ENCODE measurements at regions not wholly inside any gene's neighbourhood (a gene's known extent, or its start where the extent isn't known, plus 50 kb on each side); places are given as distances from the start of the nearest gene placed in this dataset.
A peak's percentile ranks its signal among the peaks of the same experiment; 100 is the strongest.
"Not testable (repeated sequence)": the region's sequence is repeated elsewhere in the genome, so short reads cannot be mapped to it uniquely, and the experiment has no call there.

DNA sequence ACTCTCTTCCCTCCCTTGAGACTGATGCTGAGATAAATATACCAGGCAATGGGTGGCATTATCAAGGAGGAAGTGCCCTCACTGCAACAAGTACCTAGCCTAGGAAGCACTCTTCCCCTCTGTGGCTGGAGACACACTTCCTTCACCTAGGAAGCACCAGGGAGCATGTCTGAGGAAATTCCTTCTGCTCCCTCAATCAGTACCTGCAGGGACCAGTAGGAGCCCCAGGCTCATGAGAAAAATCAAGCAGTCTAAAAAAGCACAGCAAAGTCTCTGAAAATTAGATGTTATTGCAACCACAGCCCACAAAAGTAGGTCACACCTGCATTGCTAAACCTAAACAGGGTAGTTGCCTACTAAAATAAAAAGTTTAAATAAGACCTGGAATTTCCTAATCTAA, 78.2 kb upstream of the TRPM1 start:
- DNase-seq (ENCODE audit: low spot score), result no peak

DNA sequence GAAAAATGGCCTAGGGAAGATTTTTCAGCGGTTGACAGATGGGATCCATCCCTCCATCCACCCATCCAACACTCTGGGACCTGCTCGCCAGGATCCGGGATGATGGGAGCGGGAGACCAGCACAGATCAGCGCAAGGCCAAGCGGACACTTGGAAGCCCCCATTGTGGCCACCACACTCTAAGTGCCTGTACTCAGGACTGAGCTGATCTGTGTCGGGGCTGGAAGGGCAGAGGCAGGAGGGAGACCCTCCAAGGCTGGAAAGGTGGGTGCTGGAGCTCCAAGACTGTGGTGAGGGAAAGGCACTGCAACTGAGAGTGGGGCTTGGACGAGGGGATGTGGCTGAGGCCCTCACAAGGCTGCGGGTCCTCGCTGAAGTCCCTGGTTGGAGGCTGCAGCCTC, 91.8 kb upstream of the TRPM1 start:
- DNase-seq (ENCODE audit: low spot score), result no peak

DNA sequence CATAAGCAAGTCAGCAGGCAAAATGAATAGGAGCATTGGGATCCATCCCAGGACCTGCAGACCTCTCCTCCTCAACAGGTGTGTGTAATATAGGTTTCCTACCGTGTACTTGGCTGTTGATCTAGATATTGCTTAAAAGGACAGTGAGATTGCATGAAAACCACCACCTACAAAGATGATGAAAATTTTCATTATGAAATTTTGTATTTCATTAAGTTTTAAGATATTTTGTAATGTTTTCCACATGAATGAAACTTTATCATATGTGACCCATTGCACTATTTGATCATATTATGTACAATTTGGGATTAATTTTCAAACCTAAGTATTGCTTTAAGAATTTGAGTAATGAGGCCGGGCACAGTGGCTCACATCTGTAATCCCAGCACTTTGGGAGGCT, 94.3 kb upstream of the TRPM1 start:
- DNase-seq (ENCODE audit: low spot score), result no peak

DNA sequence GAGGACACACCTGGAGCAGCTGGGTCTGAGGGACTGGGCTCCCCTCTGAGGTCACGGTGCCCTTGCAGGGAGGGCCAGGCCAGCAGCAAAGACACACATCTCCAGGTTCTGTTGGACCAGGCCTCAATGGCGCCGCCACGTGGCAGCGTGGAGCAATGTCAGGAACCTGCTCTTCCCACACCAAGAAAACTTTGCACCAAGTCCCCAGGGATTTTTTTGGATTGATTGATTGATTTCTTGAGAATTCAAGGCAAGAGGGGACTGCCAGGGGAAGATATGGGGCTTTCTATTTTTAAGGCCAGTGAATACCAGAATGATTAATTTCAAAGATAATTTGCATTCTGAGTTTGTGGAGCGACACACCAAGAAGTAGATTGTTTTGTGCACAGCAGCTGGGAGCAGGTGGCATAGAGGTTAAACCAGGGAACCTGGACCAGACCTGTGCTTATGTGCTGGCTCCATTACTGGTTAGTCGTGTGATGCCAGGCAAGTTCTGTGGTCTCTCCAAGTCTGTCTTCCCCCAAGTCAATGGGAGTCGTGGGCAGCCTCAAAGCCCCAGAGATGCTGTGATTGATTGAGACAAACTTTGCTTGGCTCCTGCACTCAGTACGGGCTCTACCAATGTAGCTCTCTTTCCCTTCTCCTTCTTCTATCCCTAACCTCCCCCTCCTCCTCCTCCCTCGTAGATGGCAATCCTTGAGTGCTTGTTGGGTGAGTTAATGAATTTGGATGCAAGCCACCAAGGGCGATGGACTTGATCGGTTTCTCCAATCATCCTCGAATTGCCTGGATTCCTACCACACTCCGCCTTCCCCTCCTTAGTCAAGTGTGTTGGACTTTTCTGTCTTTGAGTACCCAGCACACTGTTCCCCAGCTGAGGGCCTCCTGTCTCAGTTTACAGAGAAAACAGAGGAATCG, 96.2 kb upstream of the TRPM1 start:
- no peak for DNase-seq (ENCODE audit: low spot score)

DNA sequence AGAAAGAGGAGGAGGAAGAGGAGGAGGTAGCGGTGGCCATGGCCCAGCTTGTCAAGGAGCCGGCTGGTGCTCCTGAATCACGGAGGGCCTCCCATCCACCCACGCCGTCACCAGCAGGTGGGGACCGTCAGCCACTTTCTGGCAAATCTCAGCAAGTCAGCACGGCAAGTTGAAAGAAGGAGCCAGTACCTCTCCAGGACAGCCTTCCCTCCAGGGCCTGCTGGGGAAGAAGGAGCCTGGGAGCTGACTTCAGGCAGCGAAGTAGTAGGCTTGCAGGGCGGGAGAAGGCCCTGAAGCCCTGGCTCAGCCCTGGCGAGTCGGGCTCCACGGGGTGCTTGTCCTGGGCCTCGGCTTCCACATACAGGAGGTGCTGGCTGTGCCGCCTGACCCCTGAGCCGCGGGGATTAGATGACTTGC, 99.2 kb upstream of the TRPM1 start:
- no peak for DNase-seq (ENCODE audit: low spot score)

DNA sequence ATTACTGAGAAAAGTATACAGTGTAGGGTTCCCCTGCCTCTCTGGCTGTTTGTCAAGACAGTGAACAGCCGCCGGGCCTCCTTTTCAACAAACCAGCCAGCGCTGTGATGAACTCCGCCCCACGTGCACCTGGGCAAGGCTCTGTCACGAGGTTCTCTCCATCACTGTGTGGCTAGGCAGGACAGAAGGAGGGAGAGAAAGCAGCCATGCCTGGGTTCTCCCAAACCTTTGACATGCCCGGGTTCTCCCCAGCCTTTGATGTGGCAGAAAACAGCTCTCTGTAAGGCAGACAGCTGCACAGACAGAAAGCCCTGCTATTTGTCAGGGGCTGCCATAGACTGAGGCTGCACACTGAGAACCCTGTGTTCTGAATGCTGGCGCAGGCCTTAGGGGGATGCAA, 101.4 kb upstream of the TRPM1 start:
- no peak for DNase-seq (ENCODE audit: low spot score)

DNA sequence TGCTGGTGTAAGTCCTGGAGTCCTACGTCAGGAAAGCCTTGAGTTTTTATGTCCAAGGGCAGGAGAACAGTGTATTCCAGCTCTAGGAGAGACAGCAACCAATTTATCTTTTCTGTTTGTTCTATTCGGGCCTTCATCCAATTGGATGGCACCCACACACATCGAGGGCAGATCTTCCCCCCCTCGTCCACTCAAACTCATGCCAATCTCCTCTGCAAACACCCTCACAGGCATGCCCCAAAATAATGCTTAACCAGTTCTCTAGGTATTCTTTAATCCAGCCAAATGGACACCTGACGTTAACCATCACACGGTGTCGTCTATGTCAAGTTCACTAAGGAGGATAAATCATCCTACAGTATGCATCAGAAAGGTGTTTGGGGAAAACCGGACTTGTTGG, 102.5 kb upstream of the TRPM1 start:
- DNase-seq (ENCODE audit: low spot score), result no peak

DNA sequence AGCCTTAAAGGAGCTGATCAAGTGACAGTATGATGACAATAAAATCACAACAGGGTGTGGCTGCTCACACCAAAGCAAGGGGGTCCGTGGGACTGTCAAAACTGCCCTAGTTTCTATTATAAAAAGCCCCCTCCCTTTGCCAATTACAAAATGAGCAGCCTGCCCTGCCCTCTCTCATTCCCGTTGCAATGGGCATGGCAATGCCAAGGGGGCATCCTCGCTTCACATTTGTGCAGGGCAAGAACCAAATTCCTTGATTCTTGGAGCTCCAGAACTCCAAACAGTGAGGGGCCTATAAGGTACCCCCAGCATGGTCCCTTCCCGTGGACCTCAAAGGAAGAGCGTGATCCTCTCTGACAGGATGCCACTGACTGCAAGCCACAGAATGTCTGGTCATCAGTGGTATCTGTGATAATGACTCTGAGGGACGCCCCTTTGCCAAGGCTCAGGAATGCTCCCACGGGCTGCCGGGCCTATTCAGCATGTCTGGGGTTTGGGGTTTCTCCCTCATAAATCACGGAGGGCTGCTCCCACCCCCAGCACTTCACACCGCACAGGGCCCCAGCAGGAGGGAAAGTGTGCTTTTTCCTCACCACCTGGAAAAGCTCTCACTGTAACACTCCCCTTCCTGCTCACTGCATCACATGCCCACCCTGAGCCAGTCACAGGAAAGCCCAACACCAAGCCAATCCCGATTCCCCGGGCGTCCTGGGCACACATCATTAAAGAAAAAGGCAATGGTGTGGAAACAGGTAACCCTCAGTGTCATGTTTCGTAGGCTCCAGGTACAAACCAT, 105.1 kb upstream of the TRPM1 start:
- no peak for DNase-seq (ENCODE audit: low spot score)

DNA sequence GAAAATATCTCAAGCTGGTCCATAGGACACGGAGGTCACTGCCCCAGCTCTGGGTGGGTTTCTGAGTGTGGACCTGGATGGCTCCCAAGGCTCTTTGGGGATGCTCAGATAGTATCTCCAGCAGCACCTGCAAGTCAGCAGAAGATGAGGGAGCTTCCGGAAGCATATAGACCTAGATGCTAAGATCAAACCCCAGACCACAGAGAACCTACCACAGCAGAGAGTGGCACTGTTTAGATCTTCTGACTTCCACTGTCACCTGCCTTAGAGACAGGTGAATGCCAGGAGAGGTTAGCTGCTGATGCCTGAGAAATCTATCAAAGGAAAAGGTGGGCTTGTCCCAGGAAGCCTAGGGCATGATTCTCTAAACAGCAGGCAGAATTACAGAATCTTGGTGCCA, 105.7 kb upstream of the TRPM1 start:
- no peak for DNase-seq (ENCODE audit: low spot score)

DNA sequence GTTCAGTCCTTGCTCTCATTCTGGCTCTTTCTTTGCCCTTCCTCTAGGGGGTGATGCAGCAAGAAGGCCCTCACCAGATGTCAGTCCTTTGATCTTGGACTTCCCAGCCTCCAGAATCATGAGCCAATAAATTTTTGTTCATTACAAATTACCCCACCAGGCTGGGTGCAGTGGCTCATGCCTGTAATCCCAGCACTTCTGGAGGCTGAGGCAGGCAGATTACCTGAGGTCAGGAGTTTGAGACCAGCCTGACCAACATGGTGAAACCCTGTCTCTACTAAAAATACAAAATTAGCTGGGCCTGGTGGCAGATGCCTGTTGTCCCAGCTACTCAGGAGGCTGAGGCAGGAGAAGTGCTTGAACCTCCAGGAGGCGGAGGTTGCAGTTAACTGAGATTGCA, 106.3 kb upstream of the TRPM1 start:
- DNase-seq (ENCODE audit: low spot score), result not testable (repeated sequence)

DNA sequence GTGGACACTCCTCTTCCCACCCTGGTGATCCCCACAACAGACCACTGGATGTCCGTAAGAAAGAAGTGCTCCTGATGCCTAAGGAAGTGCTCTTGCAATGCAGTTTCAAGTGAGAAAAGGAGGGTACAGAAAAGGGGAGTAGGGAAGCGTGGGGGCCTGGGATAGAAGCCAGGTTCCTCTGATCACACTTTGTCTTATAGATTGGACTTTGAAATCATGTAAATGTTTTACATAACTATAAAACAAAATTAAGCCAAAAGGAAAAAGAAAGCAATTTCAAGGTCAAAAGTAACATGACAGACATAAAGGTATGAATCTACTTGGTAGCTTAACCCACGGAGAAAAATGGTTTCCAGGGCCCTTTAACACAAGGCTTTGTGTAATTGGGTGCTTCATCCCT, 107.3 kb upstream of the TRPM1 start:
- DNase-seq (ENCODE audit: low spot score), result no peak

DNA sequence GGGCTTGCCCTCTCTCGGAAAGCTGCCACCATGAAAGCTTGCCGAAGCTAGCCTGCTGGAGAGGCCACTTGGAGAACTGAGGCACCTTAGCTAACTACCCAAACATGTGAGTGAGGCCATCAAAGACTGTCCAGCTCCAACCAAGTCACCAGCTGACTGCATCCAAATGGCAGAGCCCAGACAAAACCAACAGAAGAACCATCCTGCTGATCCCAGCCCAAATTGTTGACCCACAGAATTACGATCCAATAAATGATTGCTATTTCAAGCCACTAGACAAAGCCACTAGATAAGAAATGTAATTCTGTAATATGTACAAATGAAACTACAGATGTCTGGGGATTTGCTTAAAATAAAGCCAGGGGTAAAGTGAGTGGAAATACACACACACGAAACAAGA, 109.8 kb upstream of the TRPM1 start:
- no peak for DNase-seq (ENCODE audit: low spot score)

DNA sequence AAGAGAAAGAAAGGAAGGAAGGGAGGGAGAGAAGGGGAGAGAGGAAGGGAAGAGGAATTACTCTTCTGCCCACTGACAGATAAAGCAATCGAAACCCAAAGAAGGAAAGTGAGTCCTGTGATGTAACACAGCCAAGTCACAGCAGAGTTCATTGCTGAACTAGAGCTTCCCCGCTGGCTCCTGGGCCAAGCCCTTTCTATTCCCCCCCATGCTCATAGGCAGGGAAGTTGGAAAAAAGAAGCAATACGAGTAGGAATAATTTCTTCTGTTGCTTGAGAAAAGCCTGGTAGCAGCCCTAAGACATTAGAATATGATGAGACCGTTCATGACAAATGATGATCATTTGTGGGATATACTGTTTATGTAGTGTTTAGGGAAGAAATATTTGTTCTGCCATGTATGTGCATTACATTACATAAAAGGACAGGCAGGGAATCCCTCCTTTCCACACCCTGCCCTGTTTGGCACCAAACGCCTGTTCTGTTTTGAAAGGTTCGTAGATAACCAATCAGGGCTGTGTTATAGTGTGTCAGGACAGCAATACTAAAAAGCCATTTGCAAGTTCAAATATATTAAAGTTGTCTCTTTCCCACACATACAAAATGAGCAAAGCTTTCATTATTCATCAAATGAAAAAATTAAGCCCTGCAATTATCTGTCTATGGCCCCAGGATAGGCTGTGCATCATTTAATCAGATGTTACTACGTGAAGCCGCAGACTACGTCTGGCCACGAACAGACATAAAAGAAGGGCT, 111.0 kb upstream of the TRPM1 start:
- no peak for DNase-seq (ENCODE audit: low spot score)

DNA sequence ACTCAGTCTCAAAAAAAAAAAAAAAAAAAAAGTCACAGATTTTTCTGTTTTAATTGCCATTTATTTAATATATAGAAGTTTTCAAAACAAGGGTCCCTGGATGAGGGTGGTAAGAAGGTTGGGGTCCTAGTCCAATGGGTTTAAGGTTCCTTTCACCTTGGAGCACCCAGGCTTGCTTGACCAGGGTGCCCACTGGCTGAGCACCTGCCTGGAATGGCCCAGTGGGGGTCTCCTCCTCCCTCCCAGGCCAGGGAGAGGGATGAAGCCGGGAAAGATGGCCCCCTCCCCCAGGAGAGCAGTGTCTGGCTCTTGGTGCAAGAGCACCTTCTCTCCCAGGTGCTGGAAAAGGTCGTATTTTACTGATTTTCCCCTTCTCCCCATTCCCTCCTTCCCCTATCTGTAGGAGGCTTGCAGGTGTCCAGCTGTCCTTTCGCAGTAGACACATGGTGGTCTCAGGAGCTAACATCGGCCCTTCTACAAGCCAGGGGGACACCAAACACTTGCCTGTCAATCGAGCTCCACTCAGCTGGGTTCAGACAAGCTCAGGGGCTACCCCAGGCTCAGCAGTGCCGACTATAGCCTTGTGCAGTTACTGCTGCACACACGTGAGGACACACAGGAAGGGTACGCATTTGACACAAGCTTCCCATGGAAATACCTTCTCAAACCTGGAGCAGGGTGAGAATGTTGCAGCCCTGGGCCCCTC, 112.3 kb upstream of the KLF13 start:
- no peak for DNase-seq (ENCODE audit: low spot score)

DNA sequence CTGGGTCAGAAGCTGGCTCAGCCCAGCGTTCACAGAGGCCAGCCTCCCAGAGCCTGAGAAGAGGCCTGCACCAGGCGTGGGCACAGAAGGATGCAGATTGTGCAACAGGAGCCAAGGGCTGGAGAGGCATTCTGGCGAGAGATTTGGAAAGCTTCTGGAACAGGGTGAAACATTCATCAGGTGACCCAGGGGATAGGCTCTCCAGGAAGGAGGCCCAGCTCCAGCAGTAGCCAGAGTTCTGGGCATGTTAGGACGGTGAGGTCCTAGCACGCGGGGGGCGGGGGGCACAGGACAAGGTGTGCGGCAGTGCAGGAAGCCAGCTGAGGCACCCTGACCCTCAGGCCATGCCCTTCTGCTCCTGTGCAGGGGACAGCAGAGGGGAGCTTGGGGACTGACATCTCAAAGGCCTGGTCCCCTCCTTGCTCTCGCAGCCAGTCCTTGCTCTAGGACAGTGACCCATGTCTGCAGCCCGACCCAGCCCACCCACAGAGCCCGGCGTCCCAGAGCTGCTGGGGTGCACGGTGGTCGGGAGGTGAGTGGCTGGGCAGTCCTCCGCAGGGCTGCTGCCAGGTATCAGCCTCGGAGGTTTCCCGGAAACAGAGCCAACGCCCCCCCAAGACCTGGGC, 111.7 kb upstream of the KLF13 start:
- DNase-seq (ENCODE audit: low spot score), result peak; percentile 59

DNA sequence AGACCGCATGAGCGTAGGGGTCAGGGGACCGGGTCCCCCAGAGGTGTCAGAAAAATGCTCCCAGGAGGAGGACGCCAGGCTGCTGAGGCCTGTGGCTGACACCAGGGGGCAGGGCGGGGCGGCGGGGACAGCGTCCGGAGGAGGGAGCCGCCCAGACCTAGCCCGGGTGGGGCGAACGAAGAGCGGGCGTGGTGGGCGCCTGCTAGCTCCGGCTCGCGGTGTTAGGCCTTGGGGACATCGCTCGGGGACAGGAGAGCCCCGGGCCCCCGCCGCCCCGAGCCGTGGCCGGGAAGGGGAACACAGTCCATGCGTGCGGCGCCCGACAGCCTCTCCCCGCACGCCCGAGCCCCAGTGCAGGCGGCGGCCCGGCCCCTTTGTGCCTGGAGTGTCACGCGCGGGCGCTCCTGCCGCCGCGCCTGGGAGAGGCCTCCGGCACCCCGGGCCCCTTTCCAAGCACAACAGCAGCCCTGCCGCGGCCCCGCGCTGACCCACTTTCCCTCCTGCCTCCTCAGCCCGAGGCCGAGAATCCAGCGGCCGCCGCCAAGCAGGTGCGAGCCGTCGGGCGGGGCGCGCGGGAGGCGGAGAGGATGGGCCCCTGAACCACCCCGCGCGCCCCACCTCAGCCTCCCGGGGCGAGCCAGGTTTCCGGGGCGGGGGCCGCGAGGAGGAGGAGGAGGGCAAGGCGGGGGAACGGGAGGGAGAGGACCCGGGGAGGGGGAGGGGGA, 111.0 kb upstream of the KLF13 start:
- peak; percentile 91 for DNase-seq (ENCODE audit: low spot score)

DNA sequence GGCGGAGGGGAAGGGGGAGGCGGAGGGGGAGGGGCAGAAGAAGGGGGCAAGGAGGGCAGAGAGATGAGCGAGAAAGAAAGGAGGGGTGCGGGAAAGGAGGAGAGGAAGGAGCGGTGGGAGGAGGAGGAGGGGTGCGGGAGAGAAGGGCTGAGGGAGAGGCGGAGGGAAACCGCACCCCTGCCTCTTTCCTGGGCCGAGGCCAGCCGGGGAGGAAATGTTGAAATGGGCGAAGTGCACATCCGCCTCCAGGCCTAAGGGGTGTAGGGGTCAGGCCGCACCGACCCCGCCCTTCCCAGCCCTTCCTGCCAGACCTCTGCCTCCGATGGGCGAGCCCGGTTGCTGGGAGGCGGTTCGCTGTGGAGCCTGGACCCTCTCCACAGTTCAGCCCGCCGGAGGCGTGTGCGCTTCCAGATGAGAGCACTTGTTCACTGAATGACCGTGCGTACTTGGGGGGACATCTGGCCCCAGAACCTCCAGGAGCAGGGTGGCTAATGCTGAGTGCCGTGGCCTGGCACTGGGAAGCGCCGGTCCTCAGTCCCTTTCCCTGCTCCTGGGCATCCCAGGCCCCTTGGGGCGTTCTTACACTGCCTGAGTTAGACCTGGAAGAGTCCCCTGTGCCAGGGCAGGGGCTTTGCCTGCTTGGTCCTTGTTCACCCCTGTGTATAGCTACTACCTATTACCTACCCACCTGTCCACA, 110.3 kb upstream of the KLF13 start:
- peak; percentile 66 for DNase-seq (ENCODE audit: low spot score)

DNA sequence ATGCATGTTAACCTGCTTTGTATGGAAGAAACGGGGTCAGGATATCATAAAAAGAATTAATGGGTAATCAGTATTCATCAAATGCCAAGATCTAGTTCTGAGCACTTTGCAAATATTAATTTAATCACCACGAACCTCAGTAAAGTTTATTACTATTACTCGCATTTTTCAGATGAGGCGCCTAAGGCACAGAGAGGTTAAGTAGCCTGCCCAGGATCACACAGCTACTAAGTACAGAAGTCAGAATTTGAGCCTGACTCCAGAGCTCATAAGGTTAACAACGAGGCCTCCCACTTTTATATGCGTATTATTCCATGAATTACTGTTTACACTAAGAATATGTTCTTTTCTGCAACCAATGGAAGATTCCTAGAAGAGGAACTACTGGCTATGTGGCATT, 109.6 kb upstream of the KLF13 start:
- no peak for DNase-seq (ENCODE audit: low spot score)

DNA sequence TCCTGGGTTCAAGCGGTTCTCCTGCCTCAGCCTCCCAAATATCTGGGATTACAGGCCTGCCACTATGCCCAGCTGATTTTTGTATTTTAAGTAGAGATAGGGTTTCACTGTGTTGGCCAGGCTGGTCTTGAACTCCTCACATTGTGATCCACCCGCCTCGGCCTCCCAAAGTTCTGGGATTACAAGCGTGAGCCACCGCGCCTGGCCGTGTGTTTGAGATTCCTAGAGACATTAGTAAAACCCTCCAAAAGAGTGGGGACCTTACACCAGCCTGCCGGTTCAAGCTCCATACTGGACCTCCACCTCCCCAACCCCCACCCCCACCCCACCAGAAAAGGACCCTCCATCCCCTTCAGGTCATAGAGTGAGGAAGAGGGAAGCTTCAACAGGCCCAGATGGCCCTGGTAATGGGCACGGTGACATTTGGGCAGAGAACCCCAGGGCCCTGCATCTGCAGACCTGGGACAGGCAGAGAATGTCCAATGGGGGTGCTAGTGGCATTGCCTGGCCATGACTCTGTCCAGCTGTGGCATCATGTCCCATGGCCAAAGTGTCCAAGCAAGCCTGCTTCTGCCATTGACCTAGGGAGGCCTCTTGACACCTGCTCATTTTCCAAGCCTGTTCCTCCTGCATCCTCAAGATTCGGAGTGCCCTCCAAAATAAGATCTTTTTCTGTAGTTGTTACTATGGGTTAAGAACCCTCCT, 108.9 kb upstream of the KLF13 start:
- no peak for DNase-seq (ENCODE audit: low spot score)

DNA sequence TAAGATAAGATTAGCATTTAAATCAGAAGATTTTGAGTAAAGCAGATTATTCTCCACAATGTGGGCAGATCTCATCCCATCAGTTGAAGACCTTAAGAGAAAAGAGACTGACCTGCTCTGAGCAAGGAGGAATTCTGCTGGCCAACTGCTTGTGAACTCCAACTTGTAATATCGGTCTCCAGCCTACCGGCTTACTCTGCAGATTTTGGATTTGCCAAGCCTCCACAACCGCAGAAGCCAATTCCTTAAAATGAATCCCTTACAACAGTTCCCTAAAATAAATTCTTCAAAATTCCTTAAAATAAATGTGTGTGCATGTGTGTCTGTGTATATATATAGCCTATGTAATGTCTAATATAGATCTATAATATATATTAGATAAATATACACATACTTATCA, 107.4 kb upstream of the KLF13 start:
- DNase-seq (ENCODE audit: low spot score), result no peak

All from GM03348 (cell line).